ENCODE measurements at regions not wholly inside any gene's neighbourhood (a gene's known extent, or its start where the extent isn't known, plus 50 kb on each side); places are given as distances from the start of the nearest gene placed in this dataset.

- DNase-seq (ENCODE audit: low read depth), result no peak
Observed at GRCh38 chr9:107118863-107119624, 164.0 kb upstream of the RAD23B start.

- DNase-seq (ENCODE audit: low read depth), result no peak
Observed at GRCh38 chr9:107119735-107120134, 163.3 kb upstream of the RAD23B start.

- DNase-seq (ENCODE audit: low read depth), result no peak
Observed at GRCh38 chr9:107123389-107123788, 159.7 kb upstream of the RAD23B start.

- DNase-seq (ENCODE audit: low read depth), result no peak
Observed at GRCh38 chr9:107127608-107128007, 155.5 kb upstream of the RAD23B start.

GRCh38 chr9:107131108-107131799 lies 151.8 kb upstream of the RAD23B start:
- no peak for DNase-seq (ENCODE audit: low read depth)

GRCh38 chr9:107136296-107136695 lies 146.8 kb upstream of the RAD23B start:
- DNase-seq (ENCODE audit: low read depth), result no peak

- peak; percentile 24 for DNase-seq (ENCODE audit: low read depth)
Observed at GRCh38 chr9:107137495-107138202, 145.4 kb upstream of the RAD23B start.

- DNase-seq (ENCODE audit: low read depth), result no peak
Observed at GRCh38 chr9:107138261-107138992, 144.7 kb upstream of the RAD23B start.

GRCh38 chr9:107141967-107142366 lies 141.1 kb upstream of the RAD23B start:
- DNase-seq (ENCODE audit: low read depth), result no peak

- DNase-seq (ENCODE audit: low read depth), result no peak
Observed at GRCh38 chr9:107142430-107142829, 140.6 kb upstream of the RAD23B start.

- DNase-seq (ENCODE audit: low read depth), result no peak
Observed at GRCh38 chr9:107142896-107143603, 140.0 kb upstream of the RAD23B start.

- DNase-seq (ENCODE audit: low read depth), result no peak
Observed at GRCh38 chr9:107144475-107144874, 138.6 kb upstream of the RAD23B start.

- no peak for DNase-seq (ENCODE audit: low read depth)
Observed at GRCh38 chr9:107147134-107147533, 135.9 kb upstream of the RAD23B start.

- no peak for DNase-seq (ENCODE audit: low read depth)
Observed at GRCh38 chr9:107148216-107148615, 134.9 kb upstream of the RAD23B start.

GRCh38 chr9:107149756-107150155 lies 133.3 kb upstream of the RAD23B start:
- DNase-seq (ENCODE audit: low read depth), result no peak

- DNase-seq (ENCODE audit: low read depth), result no peak
Observed at GRCh38 chr9:107153336-107153735, 129.7 kb upstream of the RAD23B start.

- DNase-seq (ENCODE audit: low read depth), result no peak
Observed at GRCh38 chr9:107154291-107154690, 128.8 kb upstream of the RAD23B start.

- no peak for DNase-seq (ENCODE audit: low read depth)
Observed at GRCh38 chr9:107154766-107155165, 128.3 kb upstream of the RAD23B start.

GRCh38 chr9:107155244-107155817 lies 127.7 kb upstream of the RAD23B start:
- no peak for DNase-seq (ENCODE audit: low read depth)

GRCh38 chr9:107158321-107158720 lies 124.8 kb upstream of the RAD23B start:
- DNase-seq (ENCODE audit: low read depth), result no peak

GRCh38 chr9:107161338-107161737 lies 121.7 kb upstream of the RAD23B start:
- no peak for DNase-seq (ENCODE audit: low read depth)

All from GM04504 (cell line).